ENCODE measurements at regions not wholly inside any gene's neighbourhood (a gene's known extent, or its start where the extent isn't known, plus 50 kb on each side); places are given as distances from the start of the nearest gene placed in this dataset.

DNA sequence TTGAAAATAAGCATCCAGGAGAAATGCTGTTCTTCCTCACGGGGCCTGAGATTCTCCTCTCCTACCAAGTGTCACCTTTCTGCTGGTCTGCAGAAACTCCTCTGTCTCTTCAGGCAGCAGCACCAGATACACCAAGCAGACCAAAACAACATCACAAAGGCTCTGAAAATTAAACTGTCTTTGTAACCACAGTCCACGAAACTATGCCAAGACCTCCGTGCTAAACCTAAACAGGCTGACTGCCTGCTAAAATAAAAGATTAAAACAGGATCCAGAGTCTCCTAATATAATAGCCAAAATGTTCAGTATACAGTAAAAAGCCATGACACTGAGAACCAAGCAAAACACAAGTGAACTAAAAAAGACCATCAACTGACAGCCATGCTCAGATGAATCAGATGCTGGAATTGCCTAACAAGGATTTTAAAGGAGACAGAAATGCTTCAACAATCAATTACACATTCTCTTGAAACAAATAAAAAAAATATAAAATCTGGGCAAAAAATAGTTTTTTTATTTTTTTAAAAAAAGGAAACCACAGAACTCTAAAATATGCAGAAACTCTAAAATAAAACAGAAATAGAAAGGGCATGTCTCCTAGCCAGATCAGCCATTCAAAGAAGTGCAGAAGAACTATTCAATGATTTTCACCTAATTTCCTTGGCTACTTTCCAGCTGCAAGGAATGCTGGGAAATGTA is 50.3 kb upstream of the TOX3 start:
- TF ChIP-seq, protein P1, sequence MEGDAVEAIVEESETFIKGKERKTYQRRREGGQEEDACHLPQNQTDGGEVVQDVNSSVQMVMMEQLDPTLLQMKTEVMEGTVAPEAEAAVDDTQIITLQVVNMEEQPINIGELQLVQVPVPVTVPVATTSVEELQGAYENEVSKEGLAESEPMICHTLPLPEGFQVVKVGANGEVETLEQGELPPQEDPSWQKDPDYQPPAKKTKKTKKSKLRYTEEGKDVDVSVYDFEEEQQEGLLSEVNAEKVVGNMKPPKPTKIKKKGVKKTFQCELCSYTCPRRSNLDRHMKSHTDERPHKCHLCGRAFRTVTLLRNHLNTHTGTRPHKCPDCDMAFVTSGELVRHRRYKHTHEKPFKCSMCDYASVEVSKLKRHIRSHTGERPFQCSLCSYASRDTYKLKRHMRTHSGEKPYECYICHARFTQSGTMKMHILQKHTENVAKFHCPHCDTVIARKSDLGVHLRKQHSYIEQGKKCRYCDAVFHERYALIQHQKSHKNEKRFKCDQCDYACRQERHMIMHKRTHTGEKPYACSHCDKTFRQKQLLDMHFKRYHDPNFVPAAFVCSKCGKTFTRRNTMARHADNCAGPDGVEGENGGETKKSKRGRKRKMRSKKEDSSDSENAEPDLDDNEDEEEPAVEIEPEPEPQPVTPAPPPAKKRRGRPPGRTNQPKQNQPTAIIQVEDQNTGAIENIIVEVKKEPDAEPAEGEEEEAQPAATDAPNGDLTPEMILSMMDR (IDR thresholded peaks at IDR 0.05; ENCODE audit: low read length), result no peak
- TF ChIP-seq EZH2 (optimal IDR thresholded peaks at IDR 0.05; ENCODE audit: low read depth, low read length), result no peak
